ENCODE measurements at regions not wholly inside any gene's neighbourhood (a gene's known extent, or its start where the extent isn't known, plus 50 kb on each side); places are given as distances from the start of the nearest gene placed in this dataset.
"Not testable (repeated sequence)": the region's sequence is repeated elsewhere in the genome, so short reads cannot be mapped to it uniquely, and the experiment has no call there.

DNA sequence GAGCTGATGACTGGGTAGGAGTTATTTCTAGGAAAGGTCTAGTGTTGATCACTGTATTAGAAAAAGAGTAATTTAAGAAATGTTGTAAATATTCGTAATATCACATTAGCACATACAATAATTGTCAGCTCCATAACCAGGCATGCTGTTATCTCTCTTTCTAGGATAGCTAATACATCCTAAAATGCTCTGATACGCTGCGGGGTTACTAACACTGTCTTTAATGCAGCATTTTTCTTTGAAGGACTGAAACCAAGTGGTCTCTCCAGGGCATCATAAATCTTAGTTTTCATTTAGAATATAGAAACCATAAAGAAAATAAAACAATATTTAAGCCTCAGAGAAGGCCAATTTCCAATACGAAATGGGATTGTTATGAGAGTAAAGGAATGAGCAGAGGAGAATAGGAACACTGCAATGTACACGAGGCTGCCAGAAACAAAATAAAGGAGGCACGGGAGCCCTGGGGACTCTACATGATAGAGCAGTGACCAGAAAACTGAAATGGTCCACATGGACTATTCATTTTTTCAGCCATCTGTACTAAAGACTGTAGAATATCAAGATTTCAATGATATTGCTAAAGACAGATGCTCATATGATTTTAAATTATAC lies 1606.7 kb upstream of the AGA start:
- no peak for FAIRE-seq

GRCh38 chr4:179051206-179051605 lies 1609.0 kb upstream of the AGA start:
- no peak for FAIRE-seq

DNA sequence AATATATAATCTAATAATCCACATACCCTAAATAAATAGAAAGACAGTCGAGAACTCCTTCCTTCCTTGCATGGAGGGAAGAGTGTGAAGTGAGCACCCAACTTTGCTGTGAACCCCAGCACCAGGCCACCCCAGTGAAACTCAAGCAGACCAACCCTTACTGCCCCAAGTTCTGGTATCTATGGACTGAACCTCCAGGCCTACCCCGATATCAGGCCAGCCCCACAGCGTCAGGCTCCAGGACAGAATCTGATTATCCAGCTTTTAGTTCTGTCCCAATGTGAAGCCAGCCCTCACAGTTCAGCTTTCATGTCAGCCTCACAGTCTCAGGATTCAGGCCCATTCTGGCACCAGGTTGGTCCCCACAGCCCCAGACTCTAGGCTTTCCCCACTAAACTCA lies 1617.2 kb upstream of the AGA start:
- FAIRE-seq: no peak

DNA sequence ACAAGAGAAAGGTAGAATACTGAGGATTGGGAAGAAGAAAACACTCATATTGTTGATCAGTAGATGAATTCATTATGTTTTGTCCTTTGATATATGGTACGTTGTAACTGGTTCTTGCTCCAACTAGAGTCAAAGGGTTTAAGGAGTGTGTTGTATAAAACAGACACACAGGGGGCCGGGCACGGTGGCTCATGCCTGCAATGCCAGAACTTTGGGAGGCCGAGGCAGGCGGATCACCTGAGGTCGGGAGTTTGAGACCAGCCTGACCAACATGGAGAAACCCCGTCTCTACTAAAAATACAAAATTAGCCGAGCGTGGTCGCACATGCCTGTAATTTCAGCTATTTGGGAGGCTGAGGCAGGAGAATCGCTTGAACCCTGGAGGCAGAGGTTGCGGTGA lies 1624.0 kb upstream of the AGA start:
- FAIRE-seq: not testable (repeated sequence)

- no peak for FAIRE-seq
Measured at GRCh38 chr4:179071131-179071530, 1628.9 kb upstream of the AGA start.

- FAIRE-seq: no peak
Measured at GRCh38 chr4:179076865-179077264, 1634.6 kb upstream of the AGA start.

DNA sequence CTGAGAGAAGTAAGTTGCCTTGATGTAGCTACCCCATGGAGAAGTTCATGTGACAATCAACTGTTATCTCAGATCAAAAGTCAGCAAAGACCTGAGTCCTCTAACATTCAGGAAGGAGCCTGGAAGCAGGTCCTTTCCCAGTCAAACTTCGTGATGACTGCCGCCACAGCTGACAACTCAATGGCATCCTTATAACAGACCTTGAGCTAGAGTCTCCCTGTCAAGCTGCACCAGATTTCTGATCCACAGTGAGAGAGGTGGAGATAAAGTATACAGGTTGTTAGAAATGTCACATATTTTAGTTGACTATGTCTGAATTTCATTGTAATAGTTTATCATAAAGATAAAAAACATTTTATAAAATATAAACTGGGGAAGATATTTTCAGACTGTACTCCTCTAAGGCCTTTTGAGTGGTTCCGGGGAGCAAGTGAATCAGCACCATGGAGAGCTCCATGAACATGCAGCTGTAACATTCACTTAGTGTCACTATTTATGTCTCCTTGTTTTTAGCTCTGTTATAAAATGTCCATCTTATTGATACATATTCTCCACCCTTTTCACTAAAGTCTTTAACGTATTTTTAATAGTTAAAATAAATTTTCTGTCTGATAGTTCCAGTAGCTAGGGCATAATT lies 1653.5 kb upstream of the AGA start:
- no peak for FAIRE-seq

- no peak for FAIRE-seq
Measured at GRCh38 chr4:179097741-179098140, 1655.5 kb upstream of the AGA start.

DNA sequence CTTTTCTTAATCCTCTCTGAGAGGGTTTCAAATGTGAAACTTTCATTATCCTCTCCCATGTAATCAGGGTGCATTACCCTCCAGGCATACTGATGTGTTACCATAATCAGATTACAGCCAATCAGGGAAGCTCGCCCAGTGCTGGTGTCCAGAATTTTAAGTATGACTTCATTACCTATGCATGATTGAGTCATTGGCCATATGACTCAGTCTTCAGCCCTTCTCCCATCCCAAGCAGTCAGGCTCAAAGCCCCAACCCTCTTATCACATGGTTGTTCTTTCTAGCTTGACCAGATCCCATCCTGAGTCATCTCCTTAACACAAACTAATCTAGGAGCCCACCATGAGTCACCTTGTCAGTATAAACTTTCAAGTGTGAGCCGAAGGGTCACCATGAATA lies 1668.1 kb upstream of the AGA start:
- FAIRE-seq: no peak

DNA sequence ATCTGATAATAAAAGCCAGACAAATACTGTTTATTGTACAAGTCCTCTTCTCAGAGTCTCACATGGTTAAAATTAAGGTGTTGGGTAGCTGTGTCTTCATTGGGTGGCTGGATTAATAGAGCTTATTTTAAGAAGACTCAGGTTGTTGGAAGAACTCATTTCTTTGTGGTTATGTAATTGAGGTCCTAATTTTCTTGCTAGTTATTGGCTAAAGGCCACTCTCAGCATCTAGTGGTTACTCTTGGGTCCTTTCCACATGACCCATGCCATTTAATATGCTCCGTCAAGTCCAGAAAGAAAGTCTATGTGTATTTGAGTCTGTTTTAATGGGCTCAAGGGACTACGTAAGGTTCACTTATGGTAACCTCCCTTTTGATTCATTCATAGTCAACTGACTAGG lies 1668.6 kb upstream of the AGA start:
- FAIRE-seq: no peak

GRCh38 chr4:179112441-179113170 lies 1670.4 kb upstream of the AGA start:
- FAIRE-seq: no peak

DNA sequence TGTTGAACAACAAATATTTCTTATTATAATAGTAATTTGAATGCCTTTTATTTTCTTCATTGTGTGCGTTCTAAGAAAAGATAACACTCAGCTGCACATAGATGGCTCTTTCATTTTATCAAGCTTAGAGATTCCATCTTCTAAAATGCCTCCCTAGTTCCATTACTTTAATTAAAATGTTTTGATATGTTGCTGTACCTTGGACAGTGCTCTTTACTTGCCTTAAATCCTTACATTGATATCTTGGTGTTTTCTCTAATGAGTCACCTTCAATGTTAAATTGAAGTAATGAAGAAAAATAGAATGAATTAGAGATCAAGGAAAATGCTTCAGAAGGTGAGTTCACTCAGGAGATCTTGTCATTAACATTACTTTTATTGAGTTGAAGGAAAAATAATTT lies 1672.4 kb upstream of the AGA start:
- FAIRE-seq: no peak

- FAIRE-seq: no peak
Measured at GRCh38 chr4:179116011-179116410, 1673.8 kb upstream of the AGA start.

GRCh38 chr4:179116581-179116980 lies 1674.3 kb upstream of the AGA start:
- no peak for FAIRE-seq

- no peak for FAIRE-seq
Measured at GRCh38 chr4:179123084-179123483, 1680.8 kb upstream of the AGA start.

DNA sequence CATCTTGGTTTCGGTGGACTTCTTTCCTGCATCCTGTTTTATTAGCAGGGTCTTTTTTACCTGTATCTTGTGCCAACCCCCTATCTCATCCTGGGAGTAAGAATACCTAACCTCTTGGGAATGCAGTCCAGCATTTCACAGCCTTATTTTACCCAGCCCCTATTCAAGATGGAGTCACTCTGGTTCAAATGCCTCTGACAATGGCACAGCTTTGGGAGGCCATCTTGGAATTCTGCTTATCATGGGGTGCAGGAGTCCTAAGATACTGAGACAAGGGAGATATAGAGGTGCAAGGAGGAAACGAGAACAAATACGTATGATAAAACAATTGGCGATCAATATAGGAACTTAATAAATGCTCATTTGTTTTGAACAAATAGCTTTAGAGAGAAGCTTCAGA lies 1682.2 kb upstream of the AGA start:
- FAIRE-seq: no peak

DNA sequence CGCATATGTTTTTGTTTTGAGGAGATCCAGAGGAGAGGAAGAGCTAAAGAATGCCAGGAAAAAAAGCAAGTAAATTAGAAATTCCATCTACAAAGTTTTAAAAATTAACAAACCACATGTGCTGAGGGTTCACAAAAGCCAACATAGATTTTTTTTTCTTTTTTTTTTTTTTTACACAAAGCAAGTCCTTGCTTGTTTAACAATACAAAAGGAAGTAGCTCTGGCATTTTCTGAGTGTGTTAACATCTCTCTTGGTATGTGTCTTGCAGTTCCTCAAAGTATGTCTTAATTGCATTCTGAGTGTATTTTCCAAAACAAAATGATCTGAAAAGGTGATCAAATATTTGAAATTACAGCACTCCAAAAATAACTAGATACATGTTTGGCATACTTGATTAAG lies 1682.7 kb upstream of the AGA start:
- no peak for FAIRE-seq

DNA sequence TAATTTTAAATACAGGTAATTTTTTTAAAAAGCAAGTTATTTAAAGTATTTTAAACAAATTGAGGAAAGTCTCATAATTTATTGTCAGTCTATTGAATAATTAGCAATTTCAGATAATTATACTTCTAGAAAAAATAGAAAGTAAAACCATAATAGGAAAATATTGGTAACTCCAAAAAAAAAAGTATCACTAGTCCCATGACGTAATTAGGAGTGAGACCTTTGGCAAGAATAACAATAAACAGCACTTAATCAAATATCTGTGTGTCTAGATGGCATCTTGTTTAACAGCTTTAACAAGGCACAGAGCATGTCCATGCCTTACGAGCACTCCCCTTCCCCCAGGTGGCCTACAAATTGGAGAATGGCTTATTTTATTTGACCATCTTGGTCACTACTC lies 1683.6 kb upstream of the AGA start:
- FAIRE-seq: no peak

GRCh38 chr4:179128299-179128698 lies 1686.1 kb upstream of the AGA start:
- FAIRE-seq: no peak

DNA sequence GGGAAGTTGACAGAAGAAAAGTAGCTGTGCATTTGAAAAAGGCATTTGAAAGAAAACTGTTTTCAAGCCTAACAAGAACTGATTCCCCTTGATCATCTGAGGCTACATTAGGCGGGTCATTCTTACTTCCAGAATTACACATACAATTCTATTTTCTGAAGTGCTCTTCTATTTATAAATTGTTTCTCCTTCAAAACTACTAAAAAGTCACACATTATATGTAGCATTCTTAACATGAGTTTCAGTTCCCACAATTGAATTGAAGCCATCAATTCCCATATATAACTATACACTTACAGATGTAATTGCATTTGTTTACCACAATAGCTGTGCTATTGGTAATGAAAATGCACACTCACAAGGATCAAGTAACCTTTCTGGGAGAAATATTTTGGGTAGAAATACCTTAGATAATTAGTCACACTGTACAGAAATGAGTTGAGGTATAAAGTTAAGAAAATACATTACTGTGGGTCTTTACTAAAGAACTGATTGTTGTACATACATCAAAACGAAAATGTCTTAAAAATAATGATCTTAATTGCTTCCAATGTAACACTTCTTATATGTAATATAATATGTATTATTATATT lies 1688.0 kb upstream of the AGA start:
- no peak for FAIRE-seq

- FAIRE-seq: no peak
Measured at GRCh38 chr4:179145746-179146525, 1703.7 kb upstream of the AGA start.

GRCh38 chr4:179151770-179152169 lies 1709.5 kb upstream of the AGA start:
- no peak for FAIRE-seq

- no peak for FAIRE-seq
Measured at GRCh38 chr4:179163147-179163546, 1720.9 kb upstream of the AGA start.
